H1 (cell line): ENCODE measurements at regions not wholly inside any gene's neighbourhood (a gene's known extent, or its start where the extent isn't known, plus 50 kb on each side); places are given as distances from the start of the nearest gene placed in this dataset.

Source experiments
- CHD7 ChIP-seq: fragments of 300-600 bp; sonication (generic); IDR thresholded peaks from 2 replicates; pipeline ENCODE4 v1.7.1; 2012; ENCODE audit warnings: low read length, moderate library complexity, mild to moderate bottlenecking, inconsistent platforms; ENCODE audit not compliant: insufficient replicate concordance
- RAD21 ChIP-seq, 2 experiments: IDR thresholded peaks in 1 of 2; conservative IDR thresholded peaks in 1 of 2; 2 replicates each; pipeline ENCODE4 v1.6.1; 2011; ENCODE audit warnings: low read depth in 2 of 2, low read length in 2 of 2, improper control_type of control experiment in 1 of 2, inconsistent platforms in 1 of 2, mild to moderate bottlenecking in 1 of 2, moderate library complexity in 1 of 2

DNA sequence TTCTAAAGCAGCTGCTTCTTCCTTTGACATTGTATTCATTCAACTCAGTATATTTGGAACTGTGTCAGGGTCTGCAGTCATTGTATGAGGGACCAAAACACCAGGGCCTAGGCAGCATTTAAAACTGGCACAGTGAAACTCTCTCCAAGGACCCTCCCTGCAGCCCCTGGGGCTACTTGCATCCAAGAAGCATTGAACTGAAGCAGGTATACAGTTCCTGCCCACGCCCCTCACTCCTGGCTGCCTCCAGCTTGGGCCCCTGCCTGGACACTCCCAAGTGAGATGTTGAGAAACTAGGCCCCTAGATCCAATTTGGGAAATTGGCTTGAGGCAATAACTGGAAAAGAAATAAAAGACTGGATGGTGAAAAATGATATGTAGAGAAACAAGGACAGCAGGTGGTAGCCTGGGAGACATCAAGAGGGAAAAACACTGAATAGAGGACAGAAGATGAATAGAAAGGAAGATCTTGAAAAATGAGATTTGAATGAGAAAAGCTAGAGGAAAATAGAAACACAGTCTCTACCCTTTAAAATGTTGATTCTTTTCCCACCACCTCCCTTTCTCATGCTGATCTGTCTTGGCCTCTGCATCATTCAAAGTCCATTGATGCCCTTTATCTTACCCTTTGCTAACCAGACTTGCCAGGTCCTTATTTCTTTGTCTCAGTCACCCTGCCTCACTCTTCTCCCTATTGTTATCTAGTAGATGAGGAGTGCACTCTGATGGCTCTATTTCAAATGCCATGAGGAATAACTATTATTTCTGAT lies 368.8 kb upstream of the CDH8 start (continued):
- TF ChIP-seq CHD7 (peak; percentile 80), RAD21 (IDR thresholded peaks at IDR 0.05 in 1 of 2, conservative IDR thresholded peaks at IDR 0.05 in 1 of 2; ENCODE audit: low read depth in 2 of 2, low read length in 2 of 2) (no peak)
